Heart left ventricle (tissue), 13 donors: ENCODE measurements at regions not wholly inside any gene's neighbourhood (a gene's known extent, or its start where the extent isn't known, plus 50 kb on each side); places are given as distances from the start of the nearest gene placed in this dataset.

Experiments used
- POLR2A ChIP-seq, 2 donors: fragments of 450-650 bp; IDR thresholded peaks; one replicate each; pipeline ENCODE4 v1.6.1; 2017; ENCODE audit warnings: antibody characterized with exemption in 2 of 2, mild to moderate bottlenecking in 2 of 2, moderate library complexity in 2 of 2
- TF ChIP-seq, protein P1 (sequence below), 12 donors: fragments of 200-600 bp; sonication (generic) in 4 of 12; IDR thresholded peaks; one replicate each; pipeline versions ENCODE4 v1.5.0 to v1.8.0; 2018 to 2022; ENCODE audit warnings: antibody characterized with exemption in 12 of 12, mild to moderate bottlenecking in 5 of 12
- donor health status: ischemic (EF 13 %, LVEDD 7.1; RV severe dilation, severe dysfunction).
- donor health status: DM: no; HTN: yes; CAD: no.
- donor health status: DM: no; HTN: no; CAD: no.
- donor health status: ischemic (EF 25% LVEDD 6.9; RV normal size, moderate dysfunction).
- donor health status: ischemic (EF 25% LVEDD 5.7; RV mildly dilated, moderate dysfunction).
- donor health status: ischemic (EF 35%, LVEDD 5.7; RV mildly dilated, moderate dysfunction).
- donor health status: nonischemic (EF 11% LVEDD 7.7; RV severe dilation, severe dysfunction).
- donor health status: DM: yes; HTN: yes; CAD: no.
- donor health status: PGD.
- donor health status: ischemic (EF 29% LVEDD 5.4; RV normal size, mild dysfunction).
- donor health status: nonischemic (EF 23%, LVEDD 6.1; RV moderate dilation, normal function).

DNA sequence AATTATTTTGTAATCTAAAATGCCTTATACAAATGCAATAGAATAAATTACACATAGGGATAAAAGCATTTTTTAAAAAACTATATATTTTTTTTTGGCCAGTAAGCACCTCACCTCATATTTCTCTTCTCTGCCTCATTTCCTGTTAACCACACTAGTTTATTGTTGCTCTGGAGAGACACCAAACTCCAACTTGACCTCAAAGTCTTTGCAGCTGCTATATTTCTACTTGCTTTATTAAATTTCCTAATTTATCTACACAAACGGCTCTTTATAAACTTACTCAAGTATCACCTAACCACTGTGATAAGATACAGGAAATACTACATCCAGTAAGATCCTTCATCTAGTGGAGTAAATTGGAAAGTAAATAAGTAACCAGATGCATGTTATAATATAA is 622.3 kb downstream of the C12orf50 start:
- TF ChIP-seq, protein P1, sequence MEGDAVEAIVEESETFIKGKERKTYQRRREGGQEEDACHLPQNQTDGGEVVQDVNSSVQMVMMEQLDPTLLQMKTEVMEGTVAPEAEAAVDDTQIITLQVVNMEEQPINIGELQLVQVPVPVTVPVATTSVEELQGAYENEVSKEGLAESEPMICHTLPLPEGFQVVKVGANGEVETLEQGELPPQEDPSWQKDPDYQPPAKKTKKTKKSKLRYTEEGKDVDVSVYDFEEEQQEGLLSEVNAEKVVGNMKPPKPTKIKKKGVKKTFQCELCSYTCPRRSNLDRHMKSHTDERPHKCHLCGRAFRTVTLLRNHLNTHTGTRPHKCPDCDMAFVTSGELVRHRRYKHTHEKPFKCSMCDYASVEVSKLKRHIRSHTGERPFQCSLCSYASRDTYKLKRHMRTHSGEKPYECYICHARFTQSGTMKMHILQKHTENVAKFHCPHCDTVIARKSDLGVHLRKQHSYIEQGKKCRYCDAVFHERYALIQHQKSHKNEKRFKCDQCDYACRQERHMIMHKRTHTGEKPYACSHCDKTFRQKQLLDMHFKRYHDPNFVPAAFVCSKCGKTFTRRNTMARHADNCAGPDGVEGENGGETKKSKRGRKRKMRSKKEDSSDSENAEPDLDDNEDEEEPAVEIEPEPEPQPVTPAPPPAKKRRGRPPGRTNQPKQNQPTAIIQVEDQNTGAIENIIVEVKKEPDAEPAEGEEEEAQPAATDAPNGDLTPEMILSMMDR (IDR thresholded peaks at IDR 0.05), result no peak
- no peak for TF ChIP-seq POLR2A (IDR thresholded peaks at IDR 0.05)
